ENCODE measurements at regions not wholly inside any gene's neighbourhood (a gene's known extent, or its start where the extent isn't known, plus 50 kb on each side); places are given as distances from the start of the nearest gene placed in this dataset.
A peak's percentile ranks its signal among the peaks of the same experiment; 100 is the strongest.

DNA sequence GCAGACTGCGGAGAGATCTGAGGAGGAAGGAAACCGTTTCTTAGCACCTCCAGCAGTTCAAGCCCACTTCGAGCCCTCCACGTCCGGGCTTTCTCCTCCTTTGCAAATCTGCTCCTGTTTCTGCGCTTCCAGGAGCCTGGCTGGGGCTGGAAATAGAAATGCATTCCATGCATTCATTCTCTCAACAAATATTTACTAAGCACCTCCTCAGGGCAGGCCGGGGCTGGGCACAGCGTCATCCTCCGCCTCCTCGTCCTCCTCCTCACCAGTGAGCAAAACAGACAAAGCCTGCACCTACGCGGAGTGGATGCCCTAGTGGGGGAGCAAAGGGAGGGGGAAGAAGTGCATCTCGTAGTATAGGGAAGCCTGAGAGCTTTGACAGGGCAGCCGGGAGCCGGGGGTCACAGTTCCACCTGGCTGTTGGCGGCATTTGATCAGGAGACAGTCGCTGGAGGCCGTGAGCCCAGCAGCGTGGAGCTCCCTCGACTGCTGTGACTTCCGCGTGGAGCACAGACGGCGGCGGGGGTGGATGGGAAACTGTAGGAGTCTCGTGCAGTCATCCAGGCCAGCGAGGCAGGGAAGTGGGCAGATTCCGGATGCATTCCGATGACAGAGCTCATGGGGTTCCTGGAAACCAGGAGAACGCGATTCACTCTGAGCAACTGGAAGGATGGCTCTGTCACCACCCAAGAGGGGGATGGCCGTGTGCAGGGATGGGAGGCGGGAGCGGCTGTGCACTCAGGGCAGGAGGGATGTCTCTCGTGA, 93.5 kb downstream of the SIK1 start:
- Histone ChIP-seq H4K20me1 (ENCODE audit: insufficient read depth) (no peaks in the 10 kb centered on the region), H3F3A (replicated peaks; ENCODE audit: insufficient read depth) (no peaks in the 10 kb centered on the region), H3K9me3 (no peaks in the 10 kb centered on the region), H3K4me2 (peak overlapping the region; percentile 35), H2AFZ (ENCODE audit: low read depth) (peak overlapping the region; percentile 66; the same call in 1 of the 2 replicates), H3K36me3 (replicated peaks in 1 of 2; ENCODE audit: control insufficient read depth in 1 of 2, insufficient read depth in 2 of 2, low read length in 1 of 2) (no peaks in the 10 kb centered on the region), H3K27ac (ENCODE audit: low read depth in 2 of 2, low read length in 1 of 2) (peak overlapping the region; percentile 21 to 29; a peak in 1 of 4 replicates), H3K9me2 (no peaks in the 10 kb centered on the region), H3K4me1 (ENCODE audit: control insufficient read depth in 1 of 2, insufficient read depth in 2 of 2, low read depth in 1 of 2, low read length in 1 of 2) (peaks cover 3 to 9% of the 10 kb centered on the region in 2 experiments; a peak in 2 of 4 replicates), H3K79me2 (ENCODE audit: insufficient read depth) (no peaks in the 10 kb centered on the region), H3K9ac (no peak overlapping the region), H3K27me3 (ENCODE audit: insufficient read depth) (no peaks in the 10 kb centered on the region), H3K4me3 (ENCODE audit: low read depth in 2 of 2, low read length in 1 of 2) (no peak overlapping the region)
- ChIA-PET CTCF (interaction anchor here (1.2 kb wide), 1 partner anchor 16 kb away, joined by 3 read pairs; no protein-coding TSS in a partner anchor), POLR2A (no interaction called here)
- 60% methylated on average over 33 of the region's 35 CpGs for WGBS (ENCODE audit: low lambda C conversion rate)
- TF ChIP-seq TEAD4 (IDR thresholded peaks at IDR 0.05; ENCODE audit: borderline replicate concordance, insufficient read depth) (no peak), RAD21 (IDR thresholded peaks at IDR 0.05; ENCODE audit: low read length) (no peak), POLR2AphosphoS5 (IDR thresholded peaks at IDR 0.05; ENCODE audit: low read depth, low read length) (no peak), EP300 (IDR thresholded peaks at IDR 0.05; ENCODE audit: borderline replicate concordance in 1 of 2, low read depth in 1 of 2, low read length in 1 of 2) (no peak), FOXM1 (IDR thresholded peaks at IDR 0.05; ENCODE audit: low read depth) (no peak), JUND (IDR thresholded peaks at IDR 0.05) (no peak), NRF1 (IDR thresholded peaks at IDR 0.05; ENCODE audit: low read depth, low read length) (no peak), GATA2 (CRISPR knock-in tag; IDR thresholded peaks at IDR 0.05) (no peak), TAF1 (IDR thresholded peaks at IDR 0.05; ENCODE audit: borderline replicate concordance, low read depth, low read length) (no peak), EZH2phosphoT487 (IDR thresholded peaks at IDR 0.05; ENCODE audit: borderline replicate concordance, low read depth) (no peak), SIN3A (IDR thresholded peaks at IDR 0.05; ENCODE audit: borderline replicate concordance, low read depth, low read length) (no peak)
- TF ChIP-seq, protein P1, sequence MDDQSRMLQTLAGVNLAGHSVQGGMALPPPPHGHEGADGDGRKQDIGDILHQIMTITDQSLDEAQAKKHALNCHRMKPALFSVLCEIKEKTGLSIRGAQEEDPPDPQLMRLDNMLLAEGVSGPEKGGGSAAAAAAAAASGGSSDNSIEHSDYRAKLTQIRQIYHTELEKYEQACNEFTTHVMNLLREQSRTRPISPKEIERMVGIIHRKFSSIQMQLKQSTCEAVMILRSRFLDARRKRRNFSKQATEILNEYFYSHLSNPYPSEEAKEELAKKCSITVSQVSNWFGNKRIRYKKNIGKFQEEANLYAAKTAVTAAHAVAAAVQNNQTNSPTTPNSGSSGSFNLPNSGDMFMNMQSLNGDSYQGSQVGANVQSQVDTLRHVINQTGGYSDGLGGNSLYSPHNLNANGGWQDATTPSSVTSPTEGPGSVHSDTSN (IDR thresholded peaks at IDR 0.05): no peak
- TF ChIP-seq, protein P2, sequence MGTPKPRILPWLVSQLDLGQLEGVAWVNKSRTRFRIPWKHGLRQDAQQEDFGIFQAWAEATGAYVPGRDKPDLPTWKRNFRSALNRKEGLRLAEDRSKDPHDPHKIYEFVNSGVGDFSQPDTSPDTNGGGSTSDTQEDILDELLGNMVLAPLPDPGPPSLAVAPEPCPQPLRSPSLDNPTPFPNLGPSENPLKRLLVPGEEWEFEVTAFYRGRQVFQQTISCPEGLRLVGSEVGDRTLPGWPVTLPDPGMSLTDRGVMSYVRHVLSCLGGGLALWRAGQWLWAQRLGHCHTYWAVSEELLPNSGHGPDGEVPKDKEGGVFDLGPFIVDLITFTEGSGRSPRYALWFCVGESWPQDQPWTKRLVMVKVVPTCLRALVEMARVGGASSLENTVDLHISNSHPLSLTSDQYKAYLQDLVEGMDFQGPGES (IDR thresholded peaks at IDR 0.05; ENCODE audit: low read depth, low read length): no peak
- no peak for DNase-seq

DNA sequence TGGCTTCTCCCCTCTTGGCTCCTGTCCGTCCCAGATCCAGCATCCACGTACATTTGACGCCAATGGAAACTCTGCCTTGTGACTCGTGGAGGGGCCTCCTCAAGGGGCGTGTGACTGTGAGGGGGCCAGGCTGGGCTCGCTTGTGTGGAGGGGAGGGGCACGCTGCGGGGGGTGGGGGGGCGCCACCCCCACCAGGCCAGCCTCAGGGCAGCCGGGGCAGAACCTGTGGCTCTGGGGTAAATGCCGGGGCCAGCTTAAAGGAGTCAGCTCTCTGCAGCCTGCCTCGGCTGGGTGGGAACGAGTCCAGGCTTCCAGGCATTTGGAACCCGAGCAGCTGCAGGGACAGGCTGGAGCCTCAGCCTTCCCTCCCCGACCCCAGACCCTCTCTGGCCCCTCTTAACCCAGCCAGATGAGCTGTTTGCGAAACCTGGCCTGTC, 94.1 kb downstream of the SIK1 start:
- H3K4me3 ChIP-seq (ENCODE audit: low read depth in 2 of 2, low read length in 1 of 2): no peak overlapping the region
- POLR2A ChIA-PET: no interaction called here

More for the DNA sequence above, 94.1 kb downstream of the SIK1 start:
- no peaks in the 10 kb centered on the region for H3F3A ChIP-seq (replicated peaks; ENCODE audit: insufficient read depth)
- no peak overlapping the region; a peak in 1 of 4 replicates for H3K27ac ChIP-seq (ENCODE audit: low read depth in 2 of 2, low read length in 1 of 2)
- H3K4me2 ChIP-seq: peak overlapping the region; percentile 35
- peak overlapping the region; percentile 66; the same call in 1 of the 2 replicates for H2AFZ ChIP-seq (ENCODE audit: low read depth)
- CTCF ChIA-PET: interaction anchor here (1.2 kb wide), 1 partner anchor 16 kb away, joined by 3 read pairs; no protein-coding TSS in a partner anchor
- H3K9ac ChIP-seq: no peak overlapping the region
- no peaks in the 10 kb centered on the region for H3K79me2 ChIP-seq (ENCODE audit: insufficient read depth)
- no peak for TF ChIP-seq FOSL2 (IDR thresholded peaks at IDR 0.05; ENCODE audit: borderline replicate concordance, low read depth)
- H3K27me3 ChIP-seq (ENCODE audit: insufficient read depth): no peaks in the 10 kb centered on the region
- H3K36me3 ChIP-seq (replicated peaks in 1 of 2; ENCODE audit: control insufficient read depth in 1 of 2, insufficient read depth in 2 of 2, low read length in 1 of 2): no peaks in the 10 kb centered on the region
- H4K20me1 ChIP-seq (ENCODE audit: insufficient read depth): no peaks in the 10 kb centered on the region
- 35% methylated on average over 5 of the region's 16 CpGs for WGBS (ENCODE audit: low lambda C conversion rate)
- H3K9me2 ChIP-seq: no peaks in the 10 kb centered on the region
- peaks cover 3 to 9% of the 10 kb centered on the region in 2 experiments; a peak in 2 of 4 replicates for H3K4me1 ChIP-seq (ENCODE audit: control insufficient read depth in 1 of 2, insufficient read depth in 2 of 2, low read depth in 1 of 2, low read length in 1 of 2)
- no peak for DNase-seq
- H3K9me3 ChIP-seq: no peaks in the 10 kb centered on the region

Measured in SK-N-SH (cell line).